OCI-LY3 (cell line): ENCODE measurements at regions not wholly inside any gene's neighbourhood (a gene's known extent, or its start where the extent isn't known, plus 50 kb on each side); places are given as distances from the start of the nearest gene placed in this dataset.
"Not testable (repeated sequence)": the region's sequence is repeated elsewhere in the genome, so short reads cannot be mapped to it uniquely, and the experiment has no call there.

ENCODE experiments used
- CTCF ChIP-seq: fragments of 200-600, 300-600 bp; sonication (generic); IDR thresholded peaks from 2 replicates; pipeline ENCODE4 v1.5.1; 2014; ENCODE audit warnings: antibody characterized with exemption, low read length, low read depth
- EZH2phosphoT487 ChIP-seq: fragments of 200-600 bp; shearing (Covaris generic); IDR thresholded peaks from 2 replicates; pipeline ENCODE4 v1.6.1; 2018; ENCODE audit warnings: antibody characterized with exemption, mixed run types, low read depth

DNA sequence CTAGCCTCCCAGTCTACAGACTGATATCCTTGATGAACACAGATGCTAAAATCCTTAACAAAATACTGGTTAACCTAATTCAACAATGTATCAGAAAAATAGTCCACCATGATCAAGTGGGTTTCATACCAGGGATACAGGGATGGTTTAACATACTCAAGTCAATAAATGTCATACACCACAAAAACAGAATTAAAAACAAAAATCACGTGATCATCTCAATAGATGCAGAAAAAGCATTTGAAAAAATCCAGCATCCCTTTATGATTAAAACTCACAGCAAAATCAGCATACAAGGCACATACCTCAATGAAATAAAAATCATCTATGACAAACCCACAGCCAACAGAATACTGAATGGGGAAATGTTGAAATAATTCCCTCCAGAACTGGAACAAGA is 685.7 kb upstream of the DPPA4 start:
- TF ChIP-seq CTCF, EZH2phosphoT487: not testable (repeated sequence)
